HG03108 (cell line): ENCODE measurements at regions not wholly inside any gene's neighbourhood (a gene's known extent, or its start where the extent isn't known, plus 50 kb on each side); places are given as distances from the start of the nearest gene placed in this dataset.
"Not testable (repeated sequence)": the region's sequence is repeated elsewhere in the genome, so short reads cannot be mapped to it uniquely, and the experiment has no call there.

Experiments
- ATAC-seq: cut with Tn5 transposase; IDR thresholded peaks from one replicate; pipeline ENCODE4 v1.9.1; 2021; ENCODE audit warnings: moderate library complexity; ENCODE audit not compliant: unreplicated experiment

- not testable (repeated sequence) for ATAC-seq
Observed at GRCh38 chr1:104135036-104135435, 385.3 kb downstream of the AMY1C start.

GRCh38 chr1:104136621-104137020, 386.9 kb downstream of the AMY1C start:
- no peak for ATAC-seq

GRCh38 chr1:104156738-104157137, 407.0 kb downstream of the AMY1C start:
- no peak for ATAC-seq

GRCh38 chr1:104163912-104164476, 414.3 kb downstream of the AMY1C start:
- no peak for ATAC-seq

- no peak for ATAC-seq
Observed at GRCh38 chr1:104172243-104172681, 422.6 kb downstream of the AMY1C start.

- no peak for ATAC-seq
Observed at GRCh38 chr1:104182251-104182650, 432.6 kb downstream of the AMY1C start.

- ATAC-seq = no peak
Observed at GRCh38 chr1:104189207-104189606, 439.5 kb downstream of the AMY1C start.

GRCh38 chr1:104190821-104191220, 441.1 kb downstream of the AMY1C start:
- ATAC-seq = no peak

GRCh38 chr1:104195395-104195794, 445.7 kb downstream of the AMY1C start:
- ATAC-seq = no peak

- ATAC-seq = no peak
Observed at GRCh38 chr1:104196136-104196535, 446.4 kb downstream of the AMY1C start.

GRCh38 chr1:104197516-104197915, 447.8 kb downstream of the AMY1C start:
- no peak for ATAC-seq

GRCh38 chr1:104212239-104212638, 462.5 kb downstream of the AMY1C start:
- no peak for ATAC-seq

- ATAC-seq = not testable (repeated sequence)
Observed at GRCh38 chr1:104217395-104217986, 467.8 kb downstream of the AMY1C start.

- ATAC-seq = no peak
Observed at GRCh38 chr1:104229860-104230259, 480.2 kb downstream of the AMY1C start.

GRCh38 chr1:104231676-104232075, 482.0 kb downstream of the AMY1C start:
- no peak for ATAC-seq

GRCh38 chr1:104235141-104235540, 485.4 kb downstream of the AMY1C start:
- no peak for ATAC-seq

- no peak for ATAC-seq
Observed at GRCh38 chr1:104238991-104239390, 489.3 kb downstream of the AMY1C start.

GRCh38 chr1:104248385-104248784, 498.7 kb downstream of the AMY1C start:
- ATAC-seq = no peak

GRCh38 chr1:104259481-104259880, 509.8 kb downstream of the AMY1C start:
- no peak for ATAC-seq

- not testable (repeated sequence) for ATAC-seq
Observed at GRCh38 chr1:104263110-104263509, 513.4 kb downstream of the AMY1C start.

- no peak for ATAC-seq
Observed at GRCh38 chr1:104264521-104264920, 514.8 kb downstream of the AMY1C start.

GRCh38 chr1:104265163-104265562, 515.5 kb downstream of the AMY1C start:
- ATAC-seq = no peak

GRCh38 chr1:104266612-104267011, 516.9 kb downstream of the AMY1C start:
- no peak for ATAC-seq
